HG03280 (cell line): ENCODE measurements at regions not wholly inside any gene's neighbourhood (a gene's known extent, or its start where the extent isn't known, plus 50 kb on each side); places are given as distances from the start of the nearest gene placed in this dataset.

Experiments
- ATAC-seq: cut with Tn5 transposase; IDR thresholded peaks from one replicate; pipeline ENCODE4 v1.9.1; 2021; ENCODE audit warnings: mild to moderate bottlenecking, moderate library complexity; ENCODE audit not compliant: unreplicated experiment

DNA sequence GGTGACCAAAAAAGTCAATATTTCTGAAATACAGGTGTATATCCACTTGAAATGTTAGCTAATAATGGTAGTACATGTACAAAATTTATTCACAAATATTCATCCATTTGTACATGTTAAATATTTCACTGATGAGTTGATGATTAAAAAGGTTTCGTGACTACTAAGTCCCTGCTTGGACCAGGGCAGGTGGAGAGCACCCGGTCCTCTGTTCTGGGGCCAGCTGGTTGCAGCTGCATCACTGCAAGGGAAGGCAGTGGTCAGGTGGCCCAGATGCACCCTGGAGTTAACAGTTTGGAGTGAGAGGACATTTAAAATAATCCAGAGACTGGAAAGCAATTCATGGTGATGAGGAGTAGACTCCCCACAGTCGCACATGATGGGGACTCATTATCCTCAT is 141.2 kb downstream of the ZBTB18 start:
- ATAC-seq, result no peak

DNA sequence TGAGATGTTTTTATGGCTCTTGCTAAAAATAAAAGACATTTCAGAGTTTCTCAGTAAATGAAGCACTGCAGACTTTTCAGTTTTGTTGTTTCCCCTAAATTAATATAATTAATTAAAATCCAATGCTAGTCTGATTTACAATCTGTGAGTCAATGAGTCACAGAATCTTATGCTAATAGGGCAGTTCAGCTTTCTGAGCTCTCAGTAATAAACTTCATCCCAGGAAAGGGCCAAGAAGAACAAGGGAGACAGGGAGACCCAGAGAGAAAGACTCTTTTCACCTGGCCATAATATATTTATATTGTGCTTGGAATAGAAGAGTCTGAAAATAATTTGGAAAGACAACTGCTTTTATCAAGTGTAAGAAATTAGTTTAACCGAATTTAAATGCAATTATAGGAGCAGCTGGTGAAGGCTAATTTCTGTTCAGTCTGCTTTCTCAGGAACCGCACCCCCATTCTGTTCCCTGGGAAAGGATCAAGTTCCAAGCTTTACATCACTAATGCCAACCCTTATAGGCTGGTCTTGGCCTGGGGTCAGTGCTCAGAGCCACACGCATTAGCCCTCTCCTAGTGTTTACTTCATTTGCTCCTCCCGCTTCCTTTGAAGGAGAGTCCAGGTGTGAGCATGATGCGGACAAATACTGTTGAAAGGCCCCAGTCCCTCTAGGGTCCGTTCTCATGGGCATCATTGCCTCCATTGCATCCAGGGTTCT is 145.6 kb downstream of the ZBTB18 start:
- ATAC-seq, result no peak

DNA sequence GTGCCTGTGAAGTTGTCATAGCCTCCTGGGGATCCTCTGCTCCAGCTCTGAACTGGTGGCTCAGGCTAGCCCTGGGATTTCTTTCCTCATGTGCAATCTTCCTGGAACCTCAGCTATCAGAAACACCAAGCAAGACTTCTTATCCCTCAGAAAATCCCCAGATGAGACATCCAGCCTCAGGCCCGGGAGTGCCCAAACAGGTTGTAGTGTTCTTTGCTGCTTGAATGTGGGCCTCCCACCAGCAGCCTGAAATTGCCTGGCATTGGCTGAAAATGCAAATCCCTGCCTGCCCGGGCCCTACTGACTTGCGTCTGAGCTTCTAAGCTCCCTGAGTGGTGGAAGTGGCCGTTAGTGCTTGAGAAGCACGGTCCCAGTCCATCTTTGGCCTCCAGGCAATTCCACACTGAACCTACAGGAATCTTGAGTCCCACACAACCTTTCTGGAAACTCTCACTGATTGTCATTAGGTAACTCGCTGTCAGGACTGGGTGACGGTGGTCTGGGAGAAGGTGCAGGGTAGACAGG is 146.8 kb downstream of the ZBTB18 start:
- ATAC-seq, result no peak

DNA sequence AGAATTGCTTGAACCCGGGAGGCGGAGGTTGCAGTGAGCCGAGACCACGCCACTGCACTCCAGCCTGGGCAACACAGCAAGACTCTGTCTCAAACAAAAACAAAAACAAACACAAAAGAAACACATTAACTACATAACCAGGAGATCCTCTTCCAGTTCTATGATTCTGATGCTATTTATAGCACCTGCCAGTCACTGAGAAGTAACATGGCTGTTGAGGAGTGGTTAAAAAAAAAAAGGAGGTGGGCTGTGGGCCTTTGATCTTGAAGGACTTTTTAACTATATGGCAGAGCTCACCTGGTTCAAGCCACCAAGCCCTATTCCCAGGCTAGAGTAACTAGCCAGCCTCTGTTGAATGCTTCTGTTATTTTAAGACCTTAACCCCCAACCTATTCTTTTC is 148.8 kb downstream of the ZBTB18 start:
- no peak for ATAC-seq

DNA sequence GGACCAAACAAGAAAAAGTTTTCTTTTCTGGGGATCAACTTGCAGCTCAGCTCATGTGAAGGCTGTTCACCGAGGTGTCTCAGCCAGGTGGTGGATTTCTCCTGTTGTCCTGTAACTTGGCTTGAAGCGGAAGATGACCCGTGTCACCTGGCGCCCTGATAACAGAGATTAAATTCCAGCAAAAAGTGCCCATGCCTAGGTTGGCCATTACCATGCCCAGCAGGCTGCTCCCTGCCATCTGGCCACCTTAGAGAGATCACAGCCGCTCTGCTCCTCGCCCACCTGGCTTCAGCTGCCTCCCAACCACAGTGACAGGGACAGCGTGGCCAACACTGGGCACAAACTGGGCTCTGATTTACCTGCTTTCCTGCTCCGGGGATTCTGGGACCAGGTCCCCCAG is 149.5 kb downstream of the ZBTB18 start:
- ATAC-seq, result no peak

DNA sequence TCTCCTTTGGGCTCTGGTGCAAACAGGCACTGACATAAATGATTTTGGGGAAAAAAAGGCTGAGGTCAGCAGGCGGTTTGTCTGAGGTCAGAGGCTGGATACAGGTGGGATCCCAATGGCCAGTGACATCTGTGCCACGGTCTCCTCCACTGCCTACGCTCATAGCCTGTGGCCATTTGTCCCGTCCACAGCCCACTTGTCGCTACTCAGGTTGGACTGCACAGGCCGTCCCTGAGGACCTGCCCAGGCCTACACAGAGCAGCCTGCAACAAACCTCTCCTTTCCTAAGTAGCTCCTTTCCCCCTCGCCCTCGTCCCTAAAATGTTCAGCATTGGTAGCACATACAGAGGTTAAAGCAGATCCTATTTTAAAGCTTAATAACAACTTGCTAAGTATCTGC is 150.7 kb downstream of the ZBTB18 start:
- ATAC-seq, result no peak

DNA sequence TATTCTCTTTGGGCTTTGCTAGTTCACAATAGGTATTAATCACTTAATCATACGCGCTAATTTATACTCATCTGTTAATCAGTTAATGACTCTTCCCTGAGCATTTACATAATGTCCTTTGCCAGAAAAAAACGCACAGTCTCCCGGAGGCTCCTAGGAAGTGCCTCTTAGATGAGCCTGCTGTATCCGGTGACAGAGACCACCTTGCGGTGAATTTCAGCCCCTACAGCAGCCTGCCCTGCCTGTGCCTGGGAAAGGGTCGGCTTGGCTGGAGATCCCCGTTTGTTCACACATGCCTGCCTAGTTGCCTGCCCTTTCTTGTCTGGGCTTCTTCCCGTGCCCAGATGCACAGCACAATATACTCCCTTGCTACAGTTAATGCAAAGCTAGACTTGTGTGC is 152.9 kb downstream of the ZBTB18 start:
- ATAC-seq, result no peak

DNA sequence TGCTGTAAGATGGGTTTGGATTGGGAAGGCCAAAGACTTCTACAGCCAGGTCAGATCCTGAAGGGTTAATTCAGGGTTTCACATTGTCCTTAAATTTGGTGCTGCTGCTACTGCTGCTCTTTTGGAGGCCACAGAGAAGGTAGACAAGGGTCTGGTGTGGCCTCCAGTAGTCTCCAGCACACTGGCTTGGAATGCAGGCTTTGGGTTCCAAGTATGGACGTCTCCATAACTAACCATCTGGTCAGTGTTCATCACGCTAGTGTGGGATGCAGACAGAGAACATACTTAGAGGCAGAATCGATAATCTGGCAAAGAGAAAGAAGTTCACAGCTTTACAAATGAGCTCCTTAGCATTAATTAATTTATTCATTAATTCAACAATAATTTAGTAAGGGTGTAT is 154.1 kb downstream of the ZBTB18 start:
- ATAC-seq, result no peak

DNA sequence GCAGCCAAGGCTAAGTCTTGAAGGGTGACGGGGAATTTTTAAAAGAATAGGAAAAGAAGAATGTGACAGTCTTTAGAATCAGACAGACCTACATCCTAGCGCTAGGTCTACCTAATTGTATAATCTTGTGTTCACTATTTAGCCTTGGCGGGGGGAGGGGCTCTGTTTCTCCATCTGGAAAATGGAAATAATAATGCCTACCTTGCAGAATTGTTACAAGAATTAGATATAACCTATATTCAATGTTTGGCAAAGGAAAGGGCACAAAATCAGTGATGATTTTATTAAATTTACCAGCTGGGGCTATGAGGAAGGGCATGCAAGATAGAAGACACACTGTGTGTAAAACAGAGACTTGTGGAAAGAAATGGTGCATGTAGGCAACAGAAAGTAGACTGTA is 154.8 kb downstream of the ZBTB18 start:
- no peak for ATAC-seq

DNA sequence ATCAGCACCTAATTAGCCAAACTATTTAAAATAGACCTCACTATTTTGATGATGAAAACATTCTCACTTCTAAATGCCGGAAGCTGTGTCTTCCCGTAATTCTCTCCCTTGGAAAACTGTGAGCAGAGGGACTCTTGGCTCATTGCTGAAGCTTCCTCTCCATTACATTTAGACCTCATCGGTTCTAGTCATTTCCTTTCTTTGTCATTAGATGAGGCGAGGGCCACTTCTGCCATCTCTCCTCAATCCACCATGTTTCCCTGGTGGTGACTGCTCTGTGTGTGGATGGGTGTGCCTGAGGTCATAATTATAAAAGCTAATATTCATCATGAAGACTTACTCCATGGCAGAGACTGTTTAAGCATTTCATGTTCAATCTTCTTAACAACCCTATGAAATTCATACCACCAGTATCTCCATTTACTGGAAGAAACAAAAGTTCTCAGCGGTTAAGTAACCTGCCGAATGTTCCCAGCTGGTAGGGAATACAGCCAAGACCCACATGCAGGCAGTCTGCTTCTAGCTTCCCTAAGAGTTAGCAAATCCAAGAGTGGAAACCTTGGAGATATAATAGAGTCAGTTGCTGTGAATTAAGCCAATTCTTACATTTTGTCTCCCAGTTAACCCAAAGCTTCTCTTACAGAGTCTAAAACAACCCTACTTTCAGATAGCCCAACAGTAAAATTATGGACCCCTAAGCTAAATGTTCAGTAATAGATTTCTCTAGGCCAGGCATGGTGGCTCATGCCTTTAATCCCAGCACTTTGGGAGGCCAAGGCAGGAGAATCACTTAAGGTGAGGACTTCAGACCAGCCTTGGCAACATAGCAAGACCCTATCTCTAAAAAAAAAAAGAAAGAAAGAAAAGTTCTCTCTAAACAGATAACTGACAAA is 156.2 kb downstream of the ZBTB18 start:
- ATAC-seq, result no peak

DNA sequence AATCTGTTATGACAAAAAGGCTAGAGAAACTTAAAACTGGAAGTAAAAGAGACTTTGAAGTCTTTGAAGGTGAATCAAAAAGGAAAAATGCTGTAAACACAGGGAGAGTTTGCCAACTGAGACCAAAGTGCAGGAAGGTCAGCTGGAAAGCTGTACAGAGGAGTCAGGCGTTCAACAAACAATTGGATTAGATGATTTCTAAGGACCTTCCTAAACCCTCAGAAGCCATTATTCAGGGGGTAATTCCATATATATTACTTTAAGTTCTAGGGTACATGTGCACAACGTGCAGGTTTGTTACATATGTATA is 156.8 kb downstream of the ZBTB18 start:
- no peak for ATAC-seq

DNA sequence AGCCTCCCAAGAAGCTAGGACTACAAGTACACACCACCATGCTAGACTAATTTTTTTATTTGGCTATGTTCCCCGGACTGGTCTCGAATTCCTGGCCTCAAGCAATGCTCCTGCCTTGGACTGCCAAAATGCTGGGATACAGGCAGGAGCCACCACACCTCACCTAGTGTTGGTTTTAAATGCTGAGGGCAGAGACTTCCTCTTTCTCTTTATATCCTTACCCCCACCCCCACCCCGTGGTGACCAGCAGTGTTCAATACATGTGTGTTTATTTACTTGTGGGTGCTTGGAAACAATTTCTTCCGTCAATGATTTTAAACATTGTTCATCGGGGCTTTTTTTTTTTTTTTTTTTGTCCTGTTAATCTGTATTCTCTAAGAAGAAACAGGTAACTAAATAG is 158.9 kb downstream of the ZBTB18 start:
- no peak for ATAC-seq

DNA sequence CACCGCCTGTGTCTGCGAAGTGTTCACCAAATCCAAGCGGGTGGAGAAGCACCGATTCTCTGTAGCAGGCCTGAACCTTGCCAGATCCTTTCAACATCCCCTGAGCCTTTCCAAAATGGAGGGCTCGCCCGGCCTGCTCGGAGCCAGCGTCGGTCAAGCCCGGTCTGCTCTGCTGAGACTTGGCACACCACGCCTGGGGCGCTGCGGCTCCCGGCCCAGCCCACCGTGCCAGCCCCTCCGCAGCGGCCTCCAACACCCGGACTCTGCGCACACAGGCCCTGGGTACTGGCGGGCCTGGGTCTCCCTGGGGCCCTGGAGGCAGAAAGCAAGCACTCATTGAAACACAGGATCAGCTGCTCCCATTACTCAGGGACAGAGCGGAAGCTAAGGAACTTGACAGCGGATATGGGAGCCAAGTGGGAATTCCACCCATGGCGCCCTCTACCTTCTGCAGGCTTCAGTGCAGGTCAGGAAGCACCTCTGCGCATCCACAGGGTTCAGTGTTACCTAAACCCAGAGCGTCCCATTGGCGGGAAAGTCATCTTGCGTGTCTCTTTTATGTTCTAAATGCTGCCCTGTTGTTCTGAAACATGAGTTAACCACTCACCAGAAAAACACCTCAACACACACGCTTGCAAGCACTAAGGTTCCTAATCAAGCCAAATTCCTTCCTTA is 159.9 kb downstream of the ZBTB18 start:
- ATAC-seq, result no peak

DNA sequence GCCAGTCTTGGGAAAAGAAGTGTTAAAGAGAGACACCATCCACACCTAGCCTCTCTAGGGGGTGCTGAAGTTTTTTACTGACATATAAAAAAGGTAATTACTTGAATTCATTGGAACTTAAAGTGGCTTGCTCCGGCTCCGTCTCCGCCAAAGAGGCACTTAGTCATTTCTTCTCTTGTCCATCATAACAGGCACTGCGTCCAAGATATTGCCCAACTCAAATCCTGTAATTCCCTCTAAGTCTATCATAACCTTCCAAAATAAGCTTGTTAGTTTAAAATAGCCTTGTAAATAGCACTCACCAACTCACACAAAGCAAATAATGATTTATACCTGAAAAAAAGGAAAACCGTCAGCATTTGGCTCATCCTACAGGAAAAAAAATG is 160.5 kb downstream of the ZBTB18 start:
- no peak for ATAC-seq

DNA sequence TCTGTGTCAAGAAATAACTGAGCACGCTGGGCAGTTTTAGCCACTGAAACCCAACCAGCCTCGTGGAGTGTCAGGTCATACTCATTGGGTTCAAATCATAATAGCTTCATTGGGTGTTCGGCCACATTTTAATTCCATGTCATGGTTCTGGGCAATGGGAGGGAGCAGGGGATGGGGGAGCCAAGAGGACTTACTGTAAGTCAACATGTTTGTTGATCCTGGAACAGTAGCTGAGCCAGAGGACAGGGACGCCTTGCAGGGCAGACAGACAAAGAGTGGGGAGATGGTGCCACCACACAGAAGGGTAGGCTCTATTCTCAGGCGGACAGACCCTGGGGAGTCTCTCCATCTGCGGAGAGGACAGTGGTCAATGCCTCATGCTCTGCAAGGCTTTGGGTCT is 161.1 kb downstream of the ZBTB18 start:
- no peak for ATAC-seq

DNA sequence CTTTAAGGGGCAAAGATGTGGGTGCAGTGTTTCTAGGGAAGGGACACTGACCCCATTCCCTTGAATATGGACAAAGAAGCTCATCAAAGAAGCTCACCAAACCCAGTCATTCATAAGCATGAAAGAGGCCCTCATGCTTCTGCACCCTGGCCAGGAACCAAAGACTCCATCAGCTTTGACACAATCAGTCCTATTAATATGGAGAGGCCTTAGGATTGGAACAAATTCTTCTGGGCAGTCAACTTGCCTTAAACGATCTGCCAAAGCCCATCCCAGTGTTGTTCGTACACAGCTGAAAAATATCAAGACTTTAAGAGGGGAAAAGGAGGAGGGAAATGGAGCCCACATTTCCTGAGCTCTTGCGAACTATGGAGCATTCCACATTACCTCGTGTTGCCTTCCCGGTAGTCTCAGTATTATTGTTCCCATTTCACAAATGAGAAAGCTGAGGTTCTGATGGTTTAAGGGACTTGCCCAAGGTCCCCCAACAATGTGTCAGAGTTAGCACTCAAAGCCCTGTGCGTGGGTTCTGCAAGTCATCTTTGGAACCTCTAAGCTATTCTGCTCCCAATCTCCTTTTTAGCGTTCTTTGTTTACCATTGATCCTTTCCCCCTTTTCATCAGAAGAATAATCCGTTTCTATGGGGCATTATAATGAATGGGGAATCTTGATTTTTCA is 161.9 kb downstream of the ZBTB18 start:
- ATAC-seq, result no peak

DNA sequence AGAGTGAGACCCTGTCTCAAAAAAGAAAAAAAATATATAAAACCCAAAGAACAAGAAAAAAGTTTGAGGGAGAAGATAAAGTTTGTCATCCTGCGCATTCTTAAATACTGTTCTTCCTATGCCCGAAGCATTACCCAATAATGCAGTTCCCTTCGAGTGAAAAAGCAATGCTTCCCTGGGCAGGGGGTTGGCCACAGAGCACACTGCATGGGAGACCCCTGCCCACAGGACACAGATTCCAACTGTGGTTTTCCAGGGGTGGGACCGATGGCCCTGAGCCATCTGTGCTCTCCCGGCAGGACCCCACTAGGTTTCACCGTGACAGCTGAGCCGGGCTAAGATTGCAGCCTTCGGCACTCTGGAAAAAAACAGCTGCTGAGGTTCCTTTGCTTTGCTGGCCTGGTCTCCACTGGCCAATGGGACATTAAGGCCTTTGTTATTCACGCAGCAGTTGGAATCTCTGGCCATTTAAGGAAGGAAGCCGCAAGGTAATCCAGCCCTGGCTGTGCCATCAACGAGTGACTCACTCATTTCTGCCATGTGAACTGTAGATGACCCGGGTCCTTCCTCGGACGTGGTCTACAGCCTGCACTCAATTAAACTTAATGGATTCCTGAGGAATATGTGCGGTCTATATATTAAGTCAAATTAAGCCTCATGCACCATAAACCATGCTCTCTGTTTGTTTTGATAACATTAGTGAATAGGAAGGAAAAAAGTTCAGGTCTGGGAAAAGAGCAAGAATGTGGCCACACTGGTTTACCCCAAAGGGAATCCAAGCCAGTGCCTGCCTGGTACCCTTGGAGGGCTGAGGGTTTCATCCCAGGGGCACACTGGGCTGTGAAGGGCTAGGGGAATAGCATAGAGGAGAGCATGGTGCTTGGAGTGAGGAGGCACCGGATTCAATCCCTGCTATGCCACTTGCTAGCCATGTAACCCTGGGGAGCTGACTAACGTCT is 163.2 kb downstream of the ZBTB18 start:
- no peak for ATAC-seq

DNA sequence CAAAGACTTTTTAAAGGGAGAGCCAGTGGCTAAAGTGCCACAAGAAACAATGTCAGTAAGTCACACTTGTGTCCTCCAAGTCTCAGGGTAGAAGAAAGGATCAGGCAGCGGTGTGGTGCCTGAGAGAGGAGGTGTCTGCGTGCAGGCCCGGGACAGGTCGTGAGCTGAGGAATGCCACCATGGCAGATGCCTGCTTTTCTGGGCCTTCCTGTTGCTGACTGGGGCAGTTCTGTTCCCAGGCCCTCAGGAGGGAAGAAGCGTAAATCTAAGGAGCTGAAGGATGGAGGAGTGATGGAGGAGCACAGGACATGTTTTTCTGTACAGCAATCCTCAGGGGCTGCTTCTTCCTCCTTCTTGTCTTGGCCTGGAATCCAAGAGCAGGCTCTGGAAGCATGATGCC is 165.8 kb downstream of the ZBTB18 start:
- no peak for ATAC-seq

DNA sequence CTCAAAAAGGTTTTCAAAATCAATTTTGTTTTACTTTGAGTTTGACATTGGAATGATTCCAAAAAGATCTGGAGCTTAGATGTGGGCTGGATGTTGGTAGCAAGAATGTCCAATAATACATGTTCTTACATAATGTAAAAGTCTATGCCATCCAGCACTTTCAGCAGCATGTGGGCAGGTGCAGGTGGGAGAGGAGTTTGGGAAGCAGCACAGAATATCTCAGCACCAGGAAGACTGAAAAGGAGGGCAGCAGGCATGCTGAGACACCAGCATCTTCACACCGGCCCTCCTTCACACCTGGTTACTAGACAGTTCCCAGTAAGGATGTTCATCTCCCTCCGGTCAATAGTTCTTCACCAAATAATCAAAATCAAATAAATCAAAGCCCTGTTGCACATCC is 166.6 kb downstream of the ZBTB18 start:
- no peak for ATAC-seq

DNA sequence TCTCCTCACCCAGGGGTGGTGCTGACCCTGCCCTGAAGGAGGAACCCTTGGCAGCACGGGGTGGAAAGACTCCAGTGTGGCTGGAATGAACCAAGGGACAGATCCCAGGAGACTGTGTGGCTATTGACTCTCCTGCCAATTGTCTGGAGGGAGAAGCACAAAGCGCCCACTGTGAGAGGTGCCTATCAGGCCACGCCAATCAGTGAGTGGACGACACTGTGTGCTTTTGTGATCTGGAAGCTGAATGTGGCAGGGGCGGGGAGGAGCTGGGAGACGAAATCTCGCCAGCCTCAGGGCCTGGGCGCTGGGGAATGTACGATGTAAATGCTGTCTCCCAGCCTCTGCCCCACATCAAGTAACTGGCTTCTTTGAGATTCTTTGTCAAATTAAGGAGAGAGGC is 167.1 kb downstream of the ZBTB18 start:
- no peak for ATAC-seq
